Endothelial cell (in vitro differentiated cells): ENCODE measurements at regions not wholly inside any gene's neighbourhood (a gene's known extent, or its start where the extent isn't known, plus 50 kb on each side); places are given as distances from the start of the nearest gene placed in this dataset.

Source experiments
- DNase-seq: peaks from one replicate; pipeline ENCODE4 v3.0.0; 2021; ENCODE audit warnings: low spot score
- H3K27ac Mint-ChIP-seq: one replicate; pipeline ENCODE4 v1.8.0; 2021; ENCODE audit warnings: mixed read lengths, inconsistent platforms; ENCODE audit not compliant: unreplicated experiment
- H3K27me3 Mint-ChIP-seq: one replicate; pipeline ENCODE4 v1.8.0; 2021; ENCODE audit warnings: mild to moderate bottlenecking, moderate library complexity, mixed read lengths, inconsistent platforms; ENCODE audit not compliant: unreplicated experiment
- H3K36me3 Mint-ChIP-seq: one replicate; pipeline ENCODE4 v1.8.0; 2021; ENCODE audit warnings: mild to moderate bottlenecking, low read depth, mixed read lengths, inconsistent platforms; ENCODE audit not compliant: unreplicated experiment
- H3K4me1 Mint-ChIP-seq: one replicate; pipeline ENCODE4 v1.8.0; 2021; ENCODE audit warnings: mild to moderate bottlenecking, mixed read lengths, inconsistent platforms; ENCODE audit not compliant: unreplicated experiment
- H3K4me3 Mint-ChIP-seq: one replicate; pipeline ENCODE4 v1.8.0; 2021; ENCODE audit warnings: mild to moderate bottlenecking, mixed read lengths, inconsistent platforms; ENCODE audit not compliant: unreplicated experiment
- H3K9me3 Mint-ChIP-seq: one replicate; pipeline ENCODE4 v1.8.0; 2021; ENCODE audit warnings: mixed read lengths, inconsistent platforms; ENCODE audit not compliant: unreplicated experiment
- CTCF ChIP-seq: fragments of 200-600 bp; sonication (generic); IDR thresholded peaks from one replicate; pipeline ENCODE4 v1.5.0; 2021; ENCODE audit warnings: antibody characterized with exemption; ENCODE audit not compliant: unreplicated experiment

- no peak for DNase-seq
- Mint-ChIP-seq H3K4me1 (no peaks in the 10 kb centered on the region), H3K27ac (no peak overlapping the region), H3K9me3 (no peaks in the 10 kb centered on the region), H3K36me3 (no peaks in the 10 kb centered on the region), H3K27me3 (no peaks in the 10 kb centered on the region), H3K4me3 (no peak overlapping the region)
- no peak for TF ChIP-seq CTCF
Observed at GRCh38 chr4:10305816-10306215, 151.4 kb downstream of the ZNF518B start.

- no peak for TF ChIP-seq CTCF
- Mint-ChIP-seq H3K36me3 (no peaks in the 10 kb centered on the region), H3K27me3 (no peaks in the 10 kb centered on the region), H3K9me3 (no peaks in the 10 kb centered on the region), H3K4me3 (no peak overlapping the region), H3K4me1 (no peaks in the 10 kb centered on the region), H3K27ac (no peak overlapping the region)
- no peak for DNase-seq
Observed at GRCh38 chr4:10303291-10303690, 153.9 kb downstream of the ZNF518B start.

DNA sequence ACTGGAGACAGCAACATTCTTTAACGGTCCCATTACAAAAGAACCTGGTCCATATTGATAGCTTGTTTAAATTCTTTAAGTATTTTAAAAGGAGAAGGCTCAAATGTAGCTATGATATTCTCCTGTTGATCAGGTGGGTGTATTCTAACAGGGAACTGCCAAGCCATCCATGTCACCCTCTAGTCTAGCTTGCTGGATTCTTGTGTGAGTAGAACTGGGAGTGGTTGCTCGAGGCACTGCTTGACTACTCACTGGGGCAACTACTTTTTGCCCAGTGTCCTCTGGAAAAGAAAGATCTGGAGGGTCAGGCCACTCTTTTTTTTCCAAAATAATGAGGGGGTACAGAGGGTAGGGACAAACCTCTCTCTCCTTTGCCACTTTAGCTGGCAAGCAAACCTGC, 155.1 kb downstream of the ZNF518B start:
- Mint-ChIP-seq H3K36me3 (no peaks in the 10 kb centered on the region), H3K27ac (no peak overlapping the region), H3K9me3 (no peaks in the 10 kb centered on the region), H3K4me3 (no peak overlapping the region), H3K4me1 (no peaks in the 10 kb centered on the region), H3K27me3 (no peaks in the 10 kb centered on the region)
- no peak for DNase-seq
- TF ChIP-seq CTCF = no peak

DNA sequence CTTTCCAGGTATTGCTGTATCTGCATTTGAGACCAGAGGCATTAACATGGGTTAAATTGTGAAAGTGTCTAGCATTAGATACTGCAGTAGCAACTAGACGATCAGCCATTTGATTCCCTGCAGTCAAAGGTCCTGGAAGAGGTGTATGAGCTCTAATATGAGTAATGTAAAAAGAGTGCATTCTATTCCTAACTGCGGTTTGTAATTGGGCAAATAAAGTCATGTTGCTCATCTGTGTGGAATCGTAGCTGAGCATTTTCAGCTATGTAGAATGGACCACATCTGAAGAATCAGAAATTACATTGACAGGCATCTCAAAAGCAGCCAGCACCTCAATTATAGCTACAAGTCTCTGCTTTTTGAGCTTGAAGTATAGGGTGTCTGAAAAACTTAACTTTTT, 157.6 kb downstream of the ZNF518B start:
- H3K36me3 Mint-ChIP-seq = no peaks in the 10 kb centered on the region

GRCh38 chr4:10298681-10299080, 158.5 kb downstream of the ZNF518B start:
- no peak for TF ChIP-seq CTCF
- Mint-ChIP-seq H3K4me1 (no peaks in the 10 kb centered on the region), H3K9me3 (no peaks in the 10 kb centered on the region), H3K27me3 (no peaks in the 10 kb centered on the region), H3K4me3 (no peak overlapping the region), H3K27ac (no peak overlapping the region), H3K36me3 (no peaks in the 10 kb centered on the region)
- DNase-seq = no peak

More for the DNA sequence above, 157.6 kb downstream of the ZNF518B start:
- no peaks in the 10 kb centered on the region for H3K27me3 Mint-ChIP-seq
- no peaks in the 10 kb centered on the region for H3K9me3 Mint-ChIP-seq
- no peak overlapping the region for H3K27ac Mint-ChIP-seq
- no peak for DNase-seq
- no peak overlapping the region for H3K4me3 Mint-ChIP-seq
- no peaks in the 10 kb centered on the region for H3K4me1 Mint-ChIP-seq
- no peak for TF ChIP-seq CTCF
